GM19351 (cell line): ENCODE measurements at regions not wholly inside any gene's neighbourhood (a gene's known extent, or its start where the extent isn't known, plus 50 kb on each side); places are given as distances from the start of the nearest gene placed in this dataset.
"Not testable (repeated sequence)": the region's sequence is repeated elsewhere in the genome, so short reads cannot be mapped to it uniquely, and the experiment has no call there.

Experiments used
- ATAC-seq: cut with Tn5 transposase; IDR thresholded peaks from one replicate; pipeline ENCODE4 v1.9.1; 2021; ENCODE audit warnings: mild to moderate bottlenecking, moderate library complexity; ENCODE audit not compliant: unreplicated experiment

- no peak for ATAC-seq
Measured at GRCh38 chr1:189633658-189634057, 844.0 kb downstream of the BRINP3 start.

GRCh38 chr1:189637041-189637440, 840.6 kb downstream of the BRINP3 start:
- no peak for ATAC-seq

- not testable (repeated sequence) for ATAC-seq
Measured at GRCh38 chr1:189644156-189644555, 833.5 kb downstream of the BRINP3 start.

- ATAC-seq = no peak
Measured at GRCh38 chr1:189644970-189645369, 832.7 kb downstream of the BRINP3 start.

- no peak for ATAC-seq
Measured at GRCh38 chr1:189646066-189646465, 831.6 kb downstream of the BRINP3 start.

- ATAC-seq = no peak
Measured at GRCh38 chr1:189654906-189655305, 822.8 kb downstream of the BRINP3 start.

- no peak for ATAC-seq
Measured at GRCh38 chr1:189656628-189657530, 820.8 kb downstream of the BRINP3 start.

- no peak for ATAC-seq
Measured at GRCh38 chr1:189657715-189658114, 819.9 kb downstream of the BRINP3 start.

- no peak for ATAC-seq
Measured at GRCh38 chr1:189658381-189658780, 819.3 kb downstream of the BRINP3 start.

GRCh38 chr1:189659731-189660130, 817.9 kb downstream of the BRINP3 start:
- no peak for ATAC-seq

GRCh38 chr1:189662190-189662589, 815.5 kb downstream of the BRINP3 start:
- no peak for ATAC-seq

GRCh38 chr1:189669846-189670245, 807.8 kb downstream of the BRINP3 start:
- ATAC-seq = no peak

- no peak for ATAC-seq
Measured at GRCh38 chr1:189673217-189673616, 804.4 kb downstream of the BRINP3 start.

GRCh38 chr1:189675712-189676244, 801.9 kb downstream of the BRINP3 start:
- no peak for ATAC-seq

- no peak for ATAC-seq
Measured at GRCh38 chr1:189678779-189679178, 798.9 kb downstream of the BRINP3 start.

GRCh38 chr1:189681252-189681919, 796.3 kb downstream of the BRINP3 start:
- ATAC-seq = no peak

GRCh38 chr1:189682591-189682990, 795.1 kb downstream of the BRINP3 start:
- no peak for ATAC-seq

- no peak for ATAC-seq
Measured at GRCh38 chr1:189686288-189686687, 791.4 kb downstream of the BRINP3 start.

GRCh38 chr1:189693140-189693539, 784.5 kb downstream of the BRINP3 start:
- ATAC-seq = no peak

- no peak for ATAC-seq
Measured at GRCh38 chr1:189696297-189696696, 781.4 kb downstream of the BRINP3 start.

GRCh38 chr1:189697113-189697512, 780.6 kb downstream of the BRINP3 start:
- no peak for ATAC-seq

- no peak for ATAC-seq
Measured at GRCh38 chr1:189701606-189702005, 776.1 kb downstream of the BRINP3 start.
